ENCODE measurements at regions not wholly inside any gene's neighbourhood (a gene's known extent, or its start where the extent isn't known, plus 50 kb on each side); places are given as distances from the start of the nearest gene placed in this dataset.

- DNase-seq (ENCODE audit: extremely low spot score in 2 of 2): no peak
- H3K27me3 ChIP-seq: no peaks in the 10 kb centered on the region
- intact Hi-C loops (cut with DNase I): no loop called here
- H3K4me3 ChIP-seq: no peak overlapping the region
- TF ChIP-seq CTCF (IDR thresholded peaks at IDR 0.05) (no peak), POLR2A (IDR thresholded peaks at IDR 0.05) (no peak), POLR2AphosphoS5 (IDR thresholded peaks at IDR 0.05; ENCODE audit: insufficient read depth in 1 of 2, low read depth in 1 of 2) (no peak)
- no peaks in the 10 kb centered on the region for H3K9me3 ChIP-seq
- H3K27ac ChIP-seq: no peak overlapping the region
- no peaks in the 10 kb centered on the region for H3K36me3 ChIP-seq
- no peaks in the 10 kb centered on the region for H3K4me1 ChIP-seq
Observed at GRCh38 chr7:113289140-113289740, 170.9 kb upstream of the SMIM30 start.

- Histone ChIP-seq H3K27ac (no peak overlapping the region), H3K4me3 (no peak overlapping the region), H3K36me3 (no peaks in the 10 kb centered on the region), H3K9me3 (no peaks in the 10 kb centered on the region), H3K27me3 (no peaks in the 10 kb centered on the region), H3K4me1 (no peaks in the 10 kb centered on the region)
- TF ChIP-seq CTCF (IDR thresholded peaks at IDR 0.05): no peak
- intact Hi-C loops (cut with DNase I): no loop called here
- no peak for DNase-seq (ENCODE audit: extremely low spot score in 2 of 2)
Observed at GRCh38 chr7:113285411-113285810, 167.1 kb upstream of the SMIM30 start.

- H3K4me3 ChIP-seq: no peak overlapping the region
- no peak overlapping the region for H3K27ac ChIP-seq
- no peaks in the 10 kb centered on the region for H3K27me3 ChIP-seq
- no peak for TF ChIP-seq CTCF (IDR thresholded peaks at IDR 0.05)
- no peak for TF ChIP-seq POLR2A (IDR thresholded peaks at IDR 0.05)
- TF ChIP-seq POLR2AphosphoS5 (IDR thresholded peaks at IDR 0.05; ENCODE audit: insufficient read depth in 1 of 2, low read depth in 1 of 2): no peak
- no peak for DNase-seq (ENCODE audit: extremely low spot score in 2 of 2)
- H3K4me1 ChIP-seq: no peaks in the 10 kb centered on the region
- intact Hi-C loops (cut with DNase I): no loop called here
- no peaks in the 10 kb centered on the region for H3K36me3 ChIP-seq
- H3K9me3 ChIP-seq: no peaks in the 10 kb centered on the region
Observed at GRCh38 chr7:113283861-113284260, 165.5 kb upstream of the SMIM30 start.

GRCh38 chr7:113282875-113283274 is 164.5 kb upstream of the SMIM30 start:
- Histone ChIP-seq H3K9me3 (no peaks in the 10 kb centered on the region), H3K4me1 (no peaks in the 10 kb centered on the region), H3K4me3 (no peak overlapping the region), H3K36me3 (no peaks in the 10 kb centered on the region), H3K27me3 (no peaks in the 10 kb centered on the region), H3K27ac (no peak overlapping the region)
- intact Hi-C loops (cut with DNase I): no loop called here
- no peak for DNase-seq (ENCODE audit: extremely low spot score in 2 of 2)
- TF ChIP-seq POLR2AphosphoS5 (IDR thresholded peaks at IDR 0.05; ENCODE audit: insufficient read depth in 1 of 2, low read depth in 1 of 2) (no peak), CTCF (IDR thresholded peaks at IDR 0.05) (no peak)

GRCh38 chr7:113281223-113281622 is 162.9 kb upstream of the SMIM30 start:
- Histone ChIP-seq H3K27me3 (no peaks in the 10 kb centered on the region), H3K4me1 (no peaks in the 10 kb centered on the region), H3K4me3 (no peak overlapping the region), H3K9me3 (no peaks in the 10 kb centered on the region), H3K36me3 (no peaks in the 10 kb centered on the region), H3K27ac (no peak overlapping the region)
- no peak for TF ChIP-seq POLR2AphosphoS5 (IDR thresholded peaks at IDR 0.05; ENCODE audit: insufficient read depth in 1 of 2, low read depth in 1 of 2)
- no peak for TF ChIP-seq CTCF (IDR thresholded peaks at IDR 0.05)
- no peak for TF ChIP-seq POLR2A (IDR thresholded peaks at IDR 0.05)
- no peak for DNase-seq (ENCODE audit: extremely low spot score in 2 of 2)
- intact Hi-C loops (cut with DNase I): no loop called here
